Thyroid gland (tissue), 4 donors: ENCODE measurements at regions not wholly inside any gene's neighbourhood (a gene's known extent, or its start where the extent isn't known, plus 50 kb on each side); places are given as distances from the start of the nearest gene placed in this dataset.

Experiments
- CTCF ChIP-seq, 6 experiments: fragments of 200-600 bp in 3 of 6; fragments of 450-650 bp in 3 of 6; sonication (generic) in 3 of 6; IDR thresholded peaks; one replicate each; pipeline ENCODE4 v1.5.1; 2016 to 2019; ENCODE audit warnings: antibody characterized with exemption in 6 of 6, mild to moderate bottlenecking in 2 of 6, inconsistent platforms in 1 of 6, moderate library complexity in 1 of 6
- POLR2A ChIP-seq, 2 donors: fragments of 450-650 bp; IDR thresholded peaks; one replicate each; pipeline ENCODE4 v1.6.1; 2017; ENCODE audit warnings: antibody characterized with exemption in 2 of 2, mild to moderate bottlenecking in 2 of 2, moderate library complexity in 1 of 2

GRCh38 chr10:1886039-1886438 is 148.7 kb upstream of the ADARB2 start:
- TF ChIP-seq CTCF (IDR thresholded peaks at IDR 0.05) = no peak
- TF ChIP-seq POLR2A (IDR thresholded peaks at IDR 0.05) = no peak
